NCI-H146 treated with DMSO at 0.1 percent for 48 hours (cell line): ENCODE measurements at regions not wholly inside any gene's neighbourhood (a gene's known extent, or its start where the extent isn't known, plus 50 kb on each side); places are given as distances from the start of the nearest gene placed in this dataset.

Source experiments
- DNase-seq: peaks from one replicate; lab custom pipeline; 2025; ENCODE audit not compliant: unreplicated experiment; lab: John Stamatoyannopoulos, UW

GRCh38 chr5:165565911-165566310, 2060.5 kb downstream of the MAT2B start:
- DNase-seq, result no peak

GRCh38 chr5:165569551-165569950, 2064.1 kb downstream of the MAT2B start:
- no peak for DNase-seq

- DNase-seq, result no peak
These were observed 2068.0 kb downstream of the MAT2B start for GRCh38 chr5:165573445-165573844.

GRCh38 chr5:165574100-165574499, 2068.7 kb downstream of the MAT2B start:
- DNase-seq, result no peak

GRCh38 chr5:165576678-165577275, 2071.4 kb downstream of the MAT2B start:
- no peak for DNase-seq

GRCh38 chr5:165579911-165580310, 2074.5 kb downstream of the MAT2B start:
- DNase-seq, result no peak

GRCh38 chr5:165594693-165595092, 2089.3 kb downstream of the MAT2B start:
- no peak for DNase-seq

GRCh38 chr5:165602529-165602928, 2097.1 kb downstream of the MAT2B start:
- no peak for DNase-seq

- no peak for DNase-seq
These were observed 2101.6 kb downstream of the MAT2B start for GRCh38 chr5:165607026-165607425.

- DNase-seq, result no peak
These were observed 2104.5 kb downstream of the MAT2B start for GRCh38 chr5:165609871-165610270.

- no peak for DNase-seq
These were observed 2111.3 kb downstream of the MAT2B start for GRCh38 chr5:165616490-165617405.

- DNase-seq, result no peak
These were observed 2112.1 kb downstream of the MAT2B start for GRCh38 chr5:165617491-165617890.

GRCh38 chr5:165620394-165620793, 2115.0 kb downstream of the MAT2B start:
- DNase-seq, result no peak

- no peak for DNase-seq
These were observed 2117.6 kb downstream of the MAT2B start for GRCh38 chr5:165622864-165623536.

- DNase-seq, result no peak
These were observed 2118.9 kb downstream of the MAT2B start for GRCh38 chr5:165624166-165624946.

- no peak for DNase-seq
These were observed 2120.7 kb downstream of the MAT2B start for GRCh38 chr5:165626161-165626560.

GRCh38 chr5:165627548-165628170, 2122.2 kb downstream of the MAT2B start:
- DNase-seq, result no peak

- DNase-seq, result no peak
These were observed 2124.9 kb downstream of the MAT2B start for GRCh38 chr5:165630261-165630778.

GRCh38 chr5:165631235-165631634, 2125.8 kb downstream of the MAT2B start:
- no peak for DNase-seq

GRCh38 chr5:165642366-165642765, 2136.9 kb downstream of the MAT2B start:
- no peak for DNase-seq
